GM21367 (cell line): ENCODE measurements at regions not wholly inside any gene's neighbourhood (a gene's known extent, or its start where the extent isn't known, plus 50 kb on each side); places are given as distances from the start of the nearest gene placed in this dataset.

ENCODE experiments used
- ATAC-seq: cut with Tn5 transposase; IDR thresholded peaks from one replicate; pipeline ENCODE4 v1.9.1; 2021; ENCODE audit not compliant: unreplicated experiment

DNA sequence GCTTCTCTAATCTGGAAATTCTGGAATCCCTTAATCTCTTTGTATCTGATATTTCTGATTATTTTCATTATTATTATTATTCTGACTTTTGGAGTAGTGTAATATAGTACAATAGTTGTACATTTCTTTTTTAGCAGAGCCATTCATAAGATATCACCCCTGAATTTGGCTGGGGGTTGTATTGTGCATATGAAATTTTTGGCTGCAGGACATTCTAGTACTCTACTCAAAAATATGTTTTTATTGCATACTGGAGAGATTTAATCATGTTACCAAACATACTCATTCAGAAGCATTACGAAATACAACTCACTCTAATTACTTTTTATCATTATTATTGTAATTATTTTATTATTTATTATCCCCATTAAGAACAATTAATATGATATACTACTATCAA lies 589.7 kb upstream of the KCNMB2 start:
- no peak for ATAC-seq

DNA sequence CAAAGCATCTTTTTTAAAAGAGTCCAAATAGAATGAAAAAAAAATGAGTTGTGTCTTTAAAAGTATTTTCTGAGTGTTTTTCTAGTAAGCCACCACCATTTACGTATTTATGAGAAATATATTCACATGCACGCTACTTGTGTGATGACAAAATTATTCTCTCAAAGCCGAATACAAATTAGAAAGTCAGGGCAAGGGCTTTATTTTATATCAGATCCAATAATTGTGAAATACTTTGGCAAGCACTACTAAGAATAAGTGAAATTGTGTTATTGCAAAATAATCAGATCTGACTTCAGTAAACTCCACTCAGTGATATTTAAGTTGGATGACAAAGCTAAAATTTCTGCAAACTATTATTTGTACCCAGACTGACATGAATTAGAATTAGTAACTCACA lies 589.3 kb upstream of the KCNMB2 start:
- no peak for ATAC-seq

DNA sequence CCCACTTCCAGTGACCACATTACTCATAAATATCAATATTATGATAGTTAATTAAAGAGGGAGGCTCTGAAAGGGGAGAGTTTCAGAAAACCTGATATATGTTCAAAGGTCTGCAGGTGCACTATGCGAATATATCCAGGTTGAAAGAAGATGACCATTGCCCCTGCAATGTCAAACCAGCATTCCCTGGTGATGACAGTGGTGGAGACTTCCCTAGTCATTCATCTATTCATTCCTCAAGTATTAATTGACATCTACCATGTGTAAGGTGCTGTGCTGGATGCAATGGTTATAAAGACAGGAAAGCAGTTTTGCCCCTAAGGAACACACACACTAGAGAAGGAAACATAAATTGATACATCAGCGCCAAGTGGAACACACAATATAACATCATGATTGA lies 588.3 kb upstream of the KCNMB2 start:
- ATAC-seq: no peak

DNA sequence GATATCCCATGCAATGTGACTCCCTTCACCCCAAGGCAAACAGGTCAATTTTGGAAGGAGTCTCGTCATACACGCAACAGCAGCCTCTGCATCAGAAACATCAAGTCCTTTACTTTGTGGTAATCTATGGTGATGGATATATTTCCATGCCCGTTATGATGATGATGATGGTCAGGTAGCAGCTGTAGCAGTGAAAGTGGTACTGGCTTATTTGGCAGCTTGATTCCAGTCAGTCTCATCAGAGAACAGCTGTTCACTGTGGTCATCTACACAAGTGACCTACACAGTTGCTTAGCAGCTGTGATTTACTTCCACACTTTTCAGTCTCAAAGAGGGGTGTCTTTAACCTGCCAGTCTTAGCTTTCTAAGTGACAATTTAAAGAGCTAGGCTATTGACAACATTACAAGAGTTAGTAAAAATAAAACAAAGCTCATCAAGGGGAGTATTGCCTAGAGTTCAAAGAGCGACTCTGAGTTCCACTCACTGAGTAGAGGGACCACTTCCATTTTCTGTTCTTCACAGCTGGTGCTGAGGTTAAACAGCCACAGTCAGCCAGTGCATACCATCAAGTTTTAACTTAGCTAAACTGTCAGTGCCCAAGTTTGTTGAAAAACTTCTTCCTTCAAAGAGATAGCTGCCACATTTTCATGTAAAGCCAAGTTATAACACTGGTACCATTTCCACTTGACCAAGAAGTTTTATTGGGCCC lies 587.4 kb upstream of the KCNMB2 start:
- ATAC-seq: no peak

- ATAC-seq: no peak
These were observed 577.0 kb upstream of the KCNMB2 start for GRCh38 chr3:177959188-177959587.

GRCh38 chr3:177960014-177960413 lies 576.2 kb upstream of the KCNMB2 start:
- no peak for ATAC-seq

GRCh38 chr3:177960722-177961121 lies 575.5 kb upstream of the KCNMB2 start:
- ATAC-seq: no peak

- ATAC-seq: no peak
These were observed 574.5 kb upstream of the KCNMB2 start for GRCh38 chr3:177961784-177962183.

DNA sequence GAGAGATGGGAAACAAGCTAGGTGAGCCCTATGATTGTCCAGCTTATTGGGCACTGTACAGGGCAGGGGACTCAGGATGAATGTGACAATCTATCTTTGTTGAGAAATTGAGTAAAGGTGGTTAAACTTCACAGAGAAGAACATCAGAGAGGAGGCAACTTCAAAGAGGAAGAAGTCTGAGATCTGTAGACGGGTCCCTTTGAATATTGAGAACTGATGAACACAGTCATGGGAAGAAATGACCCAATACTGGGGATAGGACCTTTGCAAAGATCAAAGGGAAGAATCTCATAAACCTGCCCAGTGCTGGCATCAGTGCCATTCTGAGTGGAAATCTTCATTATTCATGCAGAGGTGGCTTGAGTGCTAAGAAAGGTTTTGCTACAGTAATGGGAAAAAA lies 569.7 kb upstream of the KCNMB2 start:
- no peak for ATAC-seq

DNA sequence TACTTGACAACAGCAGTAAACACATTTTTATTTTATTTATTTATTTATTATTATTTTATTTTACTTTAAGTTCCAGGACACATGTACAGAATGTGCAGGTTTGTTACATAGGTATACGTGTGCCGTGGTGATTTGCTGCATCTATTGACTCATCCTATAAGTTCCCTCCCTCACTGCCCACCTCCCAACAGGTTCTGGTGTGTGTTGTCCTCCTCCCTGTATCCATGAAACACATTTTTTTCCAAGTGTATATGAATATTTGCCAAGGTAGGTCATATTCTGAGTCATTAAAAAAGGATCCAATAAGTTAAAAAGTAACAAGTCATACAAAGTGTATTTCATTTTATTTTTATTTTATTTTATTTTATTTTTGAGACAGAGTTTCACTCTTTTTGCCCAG lies 567.3 kb upstream of the KCNMB2 start:
- no peak for ATAC-seq

- no peak for ATAC-seq
These were observed 562.9 kb upstream of the KCNMB2 start for GRCh38 chr3:177973241-177973840.

DNA sequence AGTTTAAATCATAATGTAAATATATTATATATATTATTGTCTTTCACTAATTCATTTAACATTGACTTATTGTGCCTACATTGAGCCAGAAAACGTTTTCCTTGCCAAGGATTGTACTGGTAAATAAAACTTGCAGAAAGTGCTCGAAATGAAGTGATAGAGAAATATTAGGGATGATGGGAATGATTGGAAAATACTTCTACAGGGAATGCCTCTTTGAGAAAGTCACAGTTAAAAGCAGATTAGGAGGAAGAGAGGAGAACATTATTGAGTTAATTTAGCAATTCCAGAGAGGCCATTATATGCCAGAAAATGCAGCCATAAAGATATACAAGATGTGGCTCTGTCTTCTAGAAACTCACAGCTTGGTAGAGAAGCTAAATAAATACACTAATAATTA lies 560.0 kb upstream of the KCNMB2 start:
- no peak for ATAC-seq

- ATAC-seq: no peak
These were observed 559.4 kb upstream of the KCNMB2 start for GRCh38 chr3:177976866-177977265.

GRCh38 chr3:177977381-177978158 lies 558.7 kb upstream of the KCNMB2 start:
- no peak for ATAC-seq

DNA sequence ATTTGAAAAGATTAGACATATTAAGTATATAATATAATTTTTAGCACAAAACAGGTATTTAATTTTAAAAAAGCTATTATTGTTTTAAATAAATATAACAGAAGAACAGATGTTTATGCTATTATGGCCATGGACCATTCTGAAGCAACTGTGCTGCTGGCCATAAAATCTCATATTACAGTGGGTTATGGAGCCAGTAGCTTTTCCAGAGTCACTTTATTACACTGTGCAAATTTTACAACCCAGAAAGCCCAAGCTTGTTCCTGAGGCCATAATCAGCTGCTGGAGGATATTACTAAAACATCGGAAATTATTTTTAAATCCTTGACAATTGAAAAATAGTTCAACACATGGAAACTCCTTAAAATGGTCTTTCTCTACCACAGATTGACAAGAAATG lies 557.3 kb upstream of the KCNMB2 start:
- ATAC-seq: no peak

- no peak for ATAC-seq
These were observed 556.5 kb upstream of the KCNMB2 start for GRCh38 chr3:177979703-177980102.

- ATAC-seq: no peak
These were observed 554.7 kb upstream of the KCNMB2 start for GRCh38 chr3:177981576-177981975.

DNA sequence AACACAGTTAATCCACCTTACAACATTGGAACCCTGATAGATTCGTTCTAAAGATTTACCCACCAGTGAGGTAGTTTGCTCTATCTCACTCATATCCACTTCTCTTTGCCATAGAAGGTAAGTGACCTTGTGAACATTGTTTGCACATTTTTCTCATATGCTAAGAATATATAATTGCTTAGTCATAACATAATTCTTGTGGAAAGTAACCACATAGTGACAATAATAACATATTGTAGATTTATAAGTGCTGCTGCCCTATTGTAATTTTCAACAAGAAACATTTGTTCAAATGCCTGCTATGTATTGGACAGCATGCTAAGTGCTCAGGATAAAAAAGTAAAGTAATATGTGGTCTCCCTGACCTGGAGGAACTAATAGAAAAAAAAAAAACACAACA lies 554.2 kb upstream of the KCNMB2 start:
- ATAC-seq: no peak

GRCh38 chr3:177983320-177983719 lies 552.9 kb upstream of the KCNMB2 start:
- ATAC-seq: no peak

GRCh38 chr3:177992993-177993970 lies 543.0 kb upstream of the KCNMB2 start:
- no peak for ATAC-seq

- ATAC-seq: no peak
These were observed 541.3 kb upstream of the KCNMB2 start for GRCh38 chr3:177994976-177995375.
